Fibroblast of skin of back (primary cell): ENCODE measurements at regions not wholly inside any gene's neighbourhood (a gene's known extent, or its start where the extent isn't known, plus 50 kb on each side); places are given as distances from the start of the nearest gene placed in this dataset.
A peak's percentile ranks its signal among the peaks of the same experiment; 100 is the strongest.

Experiments used
- DNase-seq: peaks from one replicate; pipeline ENCODE4 v3.0.0-alpha.2; 2013

DNA sequence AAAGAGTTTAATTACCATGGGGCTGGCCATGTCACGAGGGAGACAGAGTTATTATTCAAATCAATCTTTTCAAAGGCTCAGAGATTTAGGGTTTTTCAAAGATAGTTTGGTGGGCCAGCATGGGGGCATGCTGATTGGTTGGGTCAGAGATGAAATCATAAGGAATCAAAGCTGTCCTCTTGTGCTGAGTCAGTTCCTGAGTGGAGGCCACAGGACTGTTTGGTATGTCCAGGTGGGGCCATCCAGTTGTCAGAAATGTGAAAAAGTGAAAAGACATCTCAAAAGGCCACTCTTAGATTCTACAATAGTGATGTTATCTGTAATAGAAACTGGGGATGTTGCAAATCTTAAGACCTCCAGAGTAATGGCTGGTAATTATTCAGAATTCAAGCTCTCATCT lies 288.6 kb downstream of the EN1 start:
- no peak for DNase-seq

DNA sequence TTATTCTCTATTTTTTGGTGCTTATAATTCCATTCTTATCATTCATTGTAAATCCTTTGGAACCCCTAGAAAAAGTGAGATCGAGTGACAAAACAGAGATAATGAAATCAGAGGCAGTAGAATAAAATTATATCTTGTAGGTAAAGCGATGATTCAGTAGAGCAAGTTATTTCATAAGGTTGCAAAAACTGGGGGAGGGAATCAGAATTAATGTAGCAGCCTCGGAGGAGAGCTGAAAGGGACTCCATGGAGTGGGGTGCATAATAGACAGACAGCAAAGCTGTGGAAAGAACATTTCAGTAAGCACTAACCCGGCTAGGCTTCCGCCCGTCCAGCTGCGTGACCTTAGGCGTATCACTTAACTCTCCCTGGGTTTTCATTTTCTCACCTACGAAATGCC lies 289.7 kb downstream of the EN1 start:
- no peak for DNase-seq

DNA sequence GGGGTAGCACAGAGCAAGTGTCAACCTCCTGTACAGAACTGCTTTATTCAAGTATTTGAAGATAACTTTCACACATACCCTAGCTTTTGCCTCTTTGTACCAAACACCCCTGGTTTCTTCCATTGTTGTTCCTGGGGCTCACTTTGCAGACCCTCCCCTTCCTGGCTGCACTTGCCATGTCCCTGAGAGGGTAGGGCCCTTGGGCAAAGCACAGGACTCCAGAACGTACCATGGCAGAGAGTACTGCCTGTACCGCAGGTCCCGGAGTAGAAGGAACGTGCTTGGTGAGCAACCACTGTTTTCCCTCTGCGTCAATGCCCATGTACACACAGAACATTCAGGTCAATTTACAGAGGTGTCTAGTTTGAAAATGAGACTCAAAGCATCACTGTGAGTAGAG lies 290.4 kb downstream of the EN1 start:
- no peak for DNase-seq

DNA sequence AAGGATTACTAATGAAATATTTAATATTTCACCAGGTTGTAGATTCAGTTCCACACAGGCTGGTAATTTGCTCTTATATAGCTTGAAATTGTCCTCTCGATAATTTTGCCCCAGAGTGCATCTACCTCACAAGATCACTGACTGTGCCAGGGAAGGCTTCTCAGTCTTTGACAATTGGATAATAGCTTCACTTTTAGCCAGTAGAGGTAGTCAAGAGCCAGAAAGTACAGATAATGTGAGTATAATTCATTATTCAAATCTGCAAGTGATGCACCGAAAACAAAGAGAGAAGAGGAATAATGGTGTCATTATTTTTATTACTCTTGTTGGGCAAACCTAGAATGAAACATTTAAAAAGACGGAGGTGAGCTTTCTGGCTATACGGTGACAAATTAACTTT lies 292.8 kb downstream of the EN1 start:
- DNase-seq: no peak

DNA sequence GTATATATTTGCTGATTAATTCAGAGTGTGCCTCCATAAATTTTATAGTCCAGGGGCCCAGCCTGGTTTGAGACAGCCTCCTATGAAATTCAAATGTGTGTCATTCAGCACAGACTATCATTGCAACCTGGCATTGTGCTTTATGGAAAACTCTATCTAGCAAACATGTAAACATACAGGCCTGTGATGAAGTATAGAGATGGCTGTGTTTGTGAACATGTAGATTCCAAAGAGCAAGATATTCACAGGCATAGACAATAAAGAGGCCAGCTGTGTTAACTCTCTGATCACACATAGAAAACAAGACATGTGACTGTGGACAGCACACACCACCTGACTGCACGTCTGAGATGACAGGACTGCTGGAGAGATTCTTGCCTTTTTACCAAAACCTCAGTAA lies 297.9 kb downstream of the EN1 start:
- DNase-seq: no peak

- DNase-seq: no peak
Measured at GRCh38 chr2:118548880-118549488, 298.5 kb downstream of the EN1 start.

DNA sequence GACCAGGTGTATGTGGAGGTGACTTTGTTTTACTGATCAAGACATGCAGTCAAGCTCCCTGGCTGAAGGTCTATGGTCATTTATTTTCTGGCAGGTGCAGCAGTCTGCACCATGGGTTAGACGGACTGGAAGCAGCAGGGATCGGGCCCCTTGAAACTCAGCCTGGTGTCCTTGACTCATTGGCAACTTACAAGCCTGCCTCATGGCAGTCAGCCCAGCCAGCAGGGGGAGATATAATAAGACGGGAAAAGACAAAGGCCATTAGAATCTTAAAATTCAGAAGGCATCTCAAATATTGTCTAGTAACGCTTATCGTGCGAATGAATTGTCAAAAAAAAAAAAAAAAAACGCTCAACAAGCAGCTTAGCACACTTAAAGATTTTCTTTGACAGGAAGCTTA lies 308.2 kb downstream of the EN1 start:
- DNase-seq: peak; percentile 19

- DNase-seq: no peak
Measured at GRCh38 chr2:118536306-118536705, 311.1 kb downstream of the EN1 start.

GRCh38 chr2:118535818-118536212 lies 311.6 kb downstream of the EN1 start:
- no peak for DNase-seq

DNA sequence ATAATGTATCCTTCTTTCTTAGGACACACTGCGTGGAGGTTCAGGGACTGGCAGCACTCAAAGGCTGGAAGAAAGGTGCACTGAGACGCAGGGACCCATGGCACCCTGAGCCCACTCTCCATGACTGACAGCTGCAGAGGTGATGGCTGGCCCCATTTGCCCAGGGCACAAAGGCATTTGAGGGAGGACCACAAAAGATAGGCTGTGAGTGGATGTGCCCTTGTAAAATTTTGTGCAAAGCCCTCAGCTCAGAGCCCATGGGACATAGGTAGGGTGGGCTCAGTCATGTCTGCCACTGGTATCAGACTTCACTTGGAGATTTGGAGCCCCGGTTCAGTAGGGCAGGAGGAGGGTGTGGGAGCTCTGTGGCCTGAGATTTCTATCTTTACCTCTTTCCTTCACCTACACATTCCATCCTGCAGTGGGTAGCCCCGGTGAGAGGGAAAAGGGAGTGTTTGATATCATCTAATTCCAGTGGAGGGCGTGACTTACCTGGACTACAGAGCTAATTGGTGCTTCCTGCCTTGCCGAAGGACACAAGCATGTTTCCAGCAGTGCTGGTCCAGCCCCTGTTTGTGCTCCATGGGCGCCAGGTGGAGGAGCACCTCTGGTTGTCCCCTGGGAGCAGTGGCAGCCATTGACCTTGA lies 312.2 kb downstream of the EN1 start:
- DNase-seq: no peak

GRCh38 chr2:118530976-118531375 lies 316.5 kb downstream of the EN1 start:
- peak; percentile 90 for DNase-seq

- DNase-seq: no peak
Measured at GRCh38 chr2:118529908-118530599, 317.4 kb downstream of the EN1 start.

- DNase-seq: peak; percentile 26
Measured at GRCh38 chr2:118527571-118527970, 319.9 kb downstream of the EN1 start.

GRCh38 chr2:118525346-118525745 lies 322.1 kb downstream of the EN1 start:
- no peak for DNase-seq

GRCh38 chr2:118524911-118525310 lies 322.5 kb downstream of the EN1 start:
- DNase-seq: no peak

DNA sequence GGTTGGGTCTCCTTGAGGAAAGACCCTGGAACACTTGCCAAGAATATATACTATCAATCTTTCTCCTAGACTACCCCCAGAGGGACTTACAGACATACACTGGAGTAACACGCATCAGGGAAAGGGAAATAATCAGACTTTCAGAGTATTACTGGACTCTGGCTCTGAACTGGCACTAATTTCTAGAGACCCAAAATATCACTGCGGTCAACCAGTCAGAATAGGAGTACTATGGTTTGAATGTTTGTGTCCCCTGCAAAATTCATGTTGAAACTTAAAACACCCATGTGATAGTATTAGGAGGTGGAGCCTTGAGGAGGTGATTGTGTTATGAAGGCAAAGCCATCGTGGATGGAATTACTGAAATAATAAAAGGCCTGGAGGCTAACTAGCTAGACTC lies 323.7 kb downstream of the EN1 start:
- no peak for DNase-seq

DNA sequence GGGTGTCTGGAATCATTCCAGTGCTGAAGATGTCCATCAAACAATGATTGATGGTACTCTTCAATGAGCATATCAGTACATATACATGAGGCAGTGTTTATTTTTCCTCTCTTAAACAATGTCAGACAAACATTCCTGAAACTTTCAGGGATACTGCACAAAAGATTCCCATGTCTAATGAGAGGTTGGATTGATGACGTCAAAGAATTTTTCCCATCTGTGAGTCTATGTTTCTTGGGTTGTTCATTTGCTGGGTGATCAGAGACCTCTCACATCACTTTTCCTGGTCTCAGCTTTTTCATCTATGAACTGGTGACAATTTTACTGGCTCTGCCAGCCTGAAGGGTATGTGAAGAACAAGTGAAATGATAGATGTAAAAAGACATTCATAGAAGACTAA lies 325.5 kb downstream of the EN1 start:
- DNase-seq: no peak

DNA sequence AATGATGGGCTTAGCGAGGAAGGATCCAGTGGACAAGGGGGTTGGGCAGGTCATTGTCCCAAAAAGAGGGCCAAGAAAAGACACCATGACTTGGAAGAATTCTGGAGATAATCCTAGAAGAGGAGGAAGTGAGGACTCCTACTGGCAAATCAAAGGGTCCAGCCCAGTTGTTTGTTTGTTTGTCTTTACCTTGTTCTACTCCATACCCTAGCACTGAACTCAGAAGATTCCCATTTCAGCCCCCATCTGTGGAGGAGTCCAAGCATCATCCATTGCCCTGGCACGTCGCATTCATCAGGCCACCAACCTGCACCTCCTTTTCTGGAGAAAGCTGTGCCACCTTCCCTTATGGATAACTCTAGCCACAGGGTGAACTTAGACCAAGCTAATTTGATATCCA lies 326.2 kb downstream of the EN1 start:
- DNase-seq: no peak

DNA sequence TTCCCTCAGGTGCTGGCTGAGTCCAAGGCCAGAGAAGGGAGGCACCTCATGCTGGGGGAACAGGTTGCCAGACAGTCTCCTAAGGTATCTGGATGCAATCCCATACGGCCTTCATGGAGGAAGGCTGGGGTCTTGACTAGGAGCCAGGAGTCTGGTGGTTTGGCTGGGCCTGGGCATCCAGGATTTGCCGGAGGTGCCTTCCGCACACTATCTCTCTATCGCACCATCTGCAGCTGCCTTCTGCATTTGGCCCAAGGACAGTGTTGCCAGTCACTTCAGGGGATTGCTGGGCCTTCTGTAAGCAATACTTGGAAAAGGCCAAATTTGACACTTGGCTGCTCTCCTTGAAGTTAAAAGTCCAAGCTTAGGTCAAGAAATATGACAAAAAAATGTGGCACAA lies 327.2 kb downstream of the EN1 start:
- DNase-seq: no peak

- no peak for DNase-seq
Measured at GRCh38 chr2:118519511-118519910, 327.9 kb downstream of the EN1 start.

DNA sequence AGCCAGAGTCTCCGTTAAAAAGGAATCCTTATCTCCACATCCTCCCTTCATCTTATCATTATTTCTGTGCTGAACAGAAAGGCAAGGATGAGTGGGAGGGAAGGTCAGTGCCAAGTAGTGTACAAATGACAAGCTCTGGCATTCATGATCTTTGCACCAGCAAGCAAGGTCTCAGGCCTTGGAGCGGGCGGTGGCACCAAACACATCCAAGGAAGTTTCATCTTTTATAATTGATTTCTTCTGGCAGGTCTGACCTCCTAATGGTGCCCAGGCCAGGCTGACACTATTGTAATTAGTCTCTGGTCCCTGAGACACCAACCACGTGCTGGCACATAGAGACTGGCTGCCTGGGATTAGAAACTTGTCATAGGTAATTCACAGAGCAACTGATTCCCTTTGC lies 336.6 kb downstream of the EN1 start:
- no peak for DNase-seq

DNA sequence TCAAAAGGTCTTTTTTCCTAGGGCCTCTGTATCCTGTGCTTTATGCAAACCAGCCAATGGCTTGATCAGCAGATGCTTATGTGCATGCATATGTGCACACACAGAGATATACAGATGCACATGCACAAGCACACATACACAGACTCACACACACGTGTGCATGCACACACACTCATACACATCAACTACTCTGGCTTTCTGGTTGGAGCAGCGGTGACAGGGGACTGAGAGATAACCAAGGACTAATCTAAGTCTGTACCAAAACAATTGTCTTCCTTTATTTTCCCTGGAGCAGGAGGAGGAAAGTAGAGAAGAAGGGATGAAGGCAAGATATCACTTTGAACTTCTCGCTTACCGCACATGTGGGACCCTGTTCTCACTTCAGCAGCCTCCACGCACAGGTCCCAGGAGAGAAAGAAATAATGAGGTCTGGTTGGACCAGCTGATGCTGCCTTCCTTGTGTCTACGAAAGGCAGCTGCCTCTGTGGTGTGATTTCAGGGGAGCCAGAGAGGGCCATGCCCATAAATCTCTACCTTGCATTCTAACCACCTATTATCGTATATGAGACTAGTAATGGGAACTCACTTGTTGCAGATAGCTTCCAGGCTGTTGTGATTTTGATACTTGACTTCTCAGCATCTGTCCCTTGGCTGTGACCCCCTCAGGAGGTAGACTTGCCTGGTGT lies 338.0 kb downstream of the EN1 start:
- DNase-seq: no peak

DNA sequence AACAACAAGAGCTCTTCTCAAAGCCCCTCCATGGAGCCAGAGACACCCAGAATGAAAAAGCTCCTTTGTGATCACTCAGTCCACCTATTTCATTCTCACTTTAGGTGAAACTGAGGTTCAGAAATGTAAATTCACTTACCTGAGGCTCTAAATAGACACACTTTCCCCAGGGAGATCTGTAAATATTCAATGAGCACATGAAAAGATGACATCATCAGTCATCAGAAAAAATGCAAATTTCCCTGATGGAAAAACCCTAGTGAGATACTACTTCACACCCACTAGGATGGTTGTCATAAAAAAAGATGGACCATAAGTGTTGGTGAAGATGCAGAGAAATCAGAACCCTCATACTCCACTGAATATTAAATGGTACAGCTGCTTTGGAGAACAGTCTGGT lies 339.2 kb downstream of the EN1 start:
- DNase-seq: no peak

DNA sequence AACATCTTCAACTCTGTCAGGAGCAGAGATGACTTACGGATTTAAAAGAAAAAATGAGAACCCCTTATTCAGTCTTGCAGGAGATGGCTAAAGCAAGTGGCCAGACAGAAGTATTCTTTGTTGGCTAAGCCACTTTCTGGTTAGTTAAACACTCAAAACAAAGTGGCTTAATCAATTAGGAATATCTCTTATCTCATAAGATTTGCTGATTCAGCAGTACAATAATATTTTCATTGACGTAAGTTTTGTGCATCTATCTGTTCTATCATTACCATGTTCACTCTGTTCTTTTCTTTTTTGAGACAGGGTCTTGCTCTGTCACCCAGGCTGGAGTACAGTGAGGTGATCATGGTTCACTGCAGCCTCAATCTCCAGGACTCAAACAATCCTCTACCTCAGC lies 342.0 kb downstream of the EN1 start:
- DNase-seq: no peak
